Activated CD4-positive, alpha-beta T cell treated with anti-CD3 and anti-CD28 coated beads for 48 hours (primary cell): ENCODE measurements at regions not wholly inside any gene's neighbourhood (a gene's known extent, or its start where the extent isn't known, plus 50 kb on each side); places are given as distances from the start of the nearest gene placed in this dataset.
"Not testable (repeated sequence)": the region's sequence is repeated elsewhere in the genome, so short reads cannot be mapped to it uniquely, and the experiment has no call there.

Experiments used
- DNase-seq: peaks from one replicate; pipeline ENCODE4 v3.0.0-alpha.2; 2020

DNA sequence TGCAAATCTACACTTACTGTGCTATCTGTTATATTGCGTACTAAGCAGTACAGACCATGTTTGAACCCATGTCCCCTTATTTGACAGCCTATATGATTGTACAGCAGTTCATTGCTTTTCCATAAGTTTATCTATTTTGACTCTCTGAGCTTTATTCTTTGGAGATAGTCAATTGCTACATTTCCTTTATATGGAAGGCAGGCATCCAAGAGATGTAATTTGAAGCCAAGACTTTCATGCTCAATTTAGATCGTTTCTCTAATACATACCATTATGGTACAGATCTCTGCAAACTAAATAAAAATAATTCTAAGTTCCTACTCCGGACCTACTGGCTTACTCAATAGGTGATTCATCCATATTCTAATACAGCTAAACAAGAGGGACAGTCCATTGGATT lies 424.8 kb downstream of the TMEM38B start:
- no peak for DNase-seq

DNA sequence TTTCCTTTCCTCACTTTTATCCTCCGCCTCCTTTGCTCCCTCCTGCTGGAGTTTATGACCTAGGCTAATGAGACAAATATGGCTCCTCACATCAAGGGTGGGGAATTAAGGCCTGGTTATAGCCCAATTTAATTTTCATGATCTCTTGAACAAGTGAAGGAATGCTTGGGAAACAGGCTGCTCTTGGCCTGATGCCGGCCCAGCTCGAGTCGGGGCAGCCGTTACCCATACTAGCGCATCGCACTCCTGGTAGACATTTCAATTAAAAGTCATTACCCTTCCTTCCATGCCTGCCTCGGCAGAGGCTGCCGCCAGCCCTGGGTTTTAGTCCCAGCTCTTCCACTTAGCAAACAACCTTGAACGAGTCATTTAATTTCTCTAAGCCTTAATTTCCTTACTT lies 425.7 kb downstream of the TMEM38B start:
- no peak for DNase-seq

- DNase-seq: no peak
Observed at GRCh38 chr9:106127776-106128175, 433.4 kb downstream of the TMEM38B start.

DNA sequence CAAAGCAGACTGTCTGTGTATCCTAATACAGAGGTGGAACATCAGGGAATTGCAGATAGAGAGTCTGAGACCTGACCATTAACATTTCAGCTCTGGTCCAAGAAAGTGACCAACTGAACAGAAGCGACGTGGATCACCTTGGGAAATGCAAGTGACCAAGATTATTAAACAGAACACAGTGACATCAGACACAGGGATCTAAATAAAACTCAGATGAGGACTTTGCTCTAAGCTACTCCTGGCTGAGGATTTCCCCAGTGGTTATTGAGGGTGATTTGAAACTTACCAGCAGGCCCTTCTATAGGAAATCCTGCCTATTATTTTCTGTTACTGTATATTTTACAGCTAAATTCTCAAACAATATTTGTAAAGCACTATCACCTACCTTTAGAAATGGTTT lies 436.0 kb downstream of the TMEM38B start:
- DNase-seq: no peak

DNA sequence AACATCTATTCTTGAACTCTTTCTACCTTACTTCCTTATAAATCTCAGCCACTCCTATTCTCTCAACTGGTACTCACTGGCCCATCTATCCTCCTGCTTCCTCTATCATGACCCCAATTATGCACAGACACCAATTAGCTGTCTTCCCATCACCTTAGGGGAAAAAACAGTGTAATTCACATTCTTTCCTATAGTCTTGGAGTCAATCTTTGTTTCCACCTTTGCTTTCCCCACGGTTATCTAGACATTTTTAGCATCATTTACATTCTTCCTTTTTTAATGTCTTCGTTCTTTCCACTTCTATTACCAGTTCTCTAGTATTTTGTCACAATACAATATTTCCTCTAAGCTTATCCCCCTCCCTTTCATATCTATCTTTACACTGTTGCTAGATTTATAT lies 449.4 kb downstream of the TMEM38B start:
- no peak for DNase-seq

- DNase-seq: no peak
Observed at GRCh38 chr9:106146066-106146840, 451.9 kb downstream of the TMEM38B start.

- no peak for DNase-seq
Observed at GRCh38 chr9:106146886-106147285, 452.5 kb downstream of the TMEM38B start.

DNA sequence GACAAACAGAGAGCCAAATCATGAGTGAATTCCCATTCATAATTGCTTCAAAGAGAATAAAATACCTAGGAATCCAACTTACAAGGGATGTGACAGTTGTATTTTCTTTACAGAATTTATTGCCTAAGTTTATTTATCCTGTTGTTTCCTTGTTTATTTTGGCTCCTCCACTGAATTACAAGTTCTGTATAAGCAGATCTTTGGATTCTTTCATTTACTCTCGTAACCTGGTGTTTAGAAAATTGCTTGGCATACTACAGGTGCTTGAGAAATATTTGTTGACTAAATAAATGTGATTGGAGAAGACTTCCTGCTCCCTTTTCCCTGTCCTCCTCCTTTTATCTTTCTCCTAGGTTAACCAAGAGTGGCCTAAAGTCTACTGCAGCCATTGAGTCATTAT lies 455.6 kb downstream of the TMEM38B start:
- DNase-seq: no peak

DNA sequence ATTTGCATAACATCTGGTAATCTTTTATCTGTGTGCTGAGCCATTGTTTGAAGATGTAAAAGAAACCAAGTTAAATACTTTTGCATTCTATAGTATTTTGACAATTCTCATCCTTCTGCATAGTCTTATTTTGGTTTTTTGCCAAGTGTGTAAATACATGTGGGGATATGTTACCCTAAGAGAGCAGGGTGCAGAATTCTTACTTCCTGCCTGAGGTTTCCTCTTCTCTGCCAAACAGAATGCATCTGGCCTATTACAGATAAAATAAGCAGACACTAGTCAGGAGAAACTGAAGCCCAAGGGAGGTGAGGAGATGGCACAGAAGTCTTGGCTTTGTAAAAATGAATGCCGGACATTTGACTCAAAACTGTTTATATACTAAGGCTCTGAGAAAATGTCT lies 462.1 kb downstream of the TMEM38B start:
- DNase-seq: no peak

DNA sequence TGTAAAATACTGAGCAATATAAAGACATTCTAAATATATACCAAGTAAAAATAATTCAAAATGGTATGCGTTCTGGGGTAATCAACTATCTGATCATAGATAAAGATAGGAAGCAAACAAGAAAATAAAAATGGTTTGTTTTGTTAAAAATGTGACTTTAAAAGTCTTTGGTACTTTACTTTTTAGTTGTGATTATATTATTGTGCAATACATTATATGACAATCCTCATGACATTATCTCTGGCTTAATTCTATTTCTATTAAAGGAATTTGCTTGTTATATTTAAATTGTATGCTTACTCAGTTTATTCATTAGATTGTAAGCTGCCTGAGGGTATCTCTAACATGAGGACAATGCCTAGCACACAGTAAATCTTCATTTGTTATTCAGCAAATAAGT lies 477.9 kb downstream of the TMEM38B start:
- no peak for DNase-seq

DNA sequence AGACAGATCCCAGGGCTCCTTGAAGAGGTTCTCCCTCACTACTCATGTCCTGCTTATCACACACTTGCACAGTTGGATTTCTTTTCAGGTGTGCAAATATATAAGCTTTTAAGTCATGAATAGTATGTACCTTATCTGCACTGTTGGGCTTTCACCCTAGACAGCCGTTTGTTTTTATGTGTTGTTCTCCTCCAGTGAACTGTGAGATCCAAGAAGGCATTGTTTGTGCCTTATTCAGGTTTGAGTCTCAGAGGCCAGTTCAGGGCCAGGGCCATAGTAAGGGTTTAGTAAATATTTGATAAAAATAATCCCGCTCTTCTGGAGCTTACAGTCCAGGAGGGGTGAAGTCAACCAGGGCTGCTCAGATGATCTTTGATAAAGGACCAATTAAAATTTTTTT lies 480.0 kb downstream of the TMEM38B start:
- no peak for DNase-seq

GRCh38 chr9:106177216-106177615 lies 482.9 kb downstream of the TMEM38B start:
- DNase-seq: no peak

GRCh38 chr9:106179191-106179590 lies 484.9 kb downstream of the TMEM38B start:
- no peak for DNase-seq

DNA sequence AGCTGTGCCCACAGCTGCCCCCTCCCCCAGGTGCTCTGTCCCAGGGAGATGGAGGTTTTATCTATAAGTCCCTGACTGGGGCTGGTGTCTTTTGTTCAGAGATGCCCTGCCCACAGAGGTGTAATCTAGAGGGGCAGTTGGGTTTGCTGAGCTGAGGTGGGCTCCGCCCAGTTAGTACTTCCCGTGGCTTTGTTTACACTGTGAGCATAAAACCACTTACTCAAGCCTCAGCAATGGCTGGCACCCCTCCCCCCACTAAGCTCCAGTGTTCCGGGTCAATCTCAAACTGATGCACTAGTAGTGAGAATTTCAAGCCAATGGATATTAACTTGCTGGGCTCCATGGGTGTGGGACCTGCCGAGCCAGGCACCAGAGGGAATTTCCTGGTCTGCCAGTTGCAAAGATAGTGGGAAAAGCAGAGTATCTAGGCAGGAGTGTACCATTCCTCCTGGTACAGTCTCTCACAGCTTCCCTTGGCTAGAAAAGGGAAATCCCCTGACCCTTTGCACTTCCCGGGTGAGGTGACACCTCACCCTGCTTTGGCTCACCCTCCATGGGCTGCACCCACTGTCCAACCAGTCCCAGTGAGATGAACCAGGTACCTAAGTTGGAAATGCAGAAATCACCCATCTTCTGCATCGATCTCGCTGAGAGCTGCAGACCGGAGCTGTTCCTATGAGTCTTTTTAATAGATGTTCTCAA lies 509.6 kb downstream of the TMEM38B start:
- DNase-seq: not testable (repeated sequence)

GRCh38 chr9:106207298-106207697 lies 513.0 kb downstream of the TMEM38B start:
- no peak for DNase-seq

DNA sequence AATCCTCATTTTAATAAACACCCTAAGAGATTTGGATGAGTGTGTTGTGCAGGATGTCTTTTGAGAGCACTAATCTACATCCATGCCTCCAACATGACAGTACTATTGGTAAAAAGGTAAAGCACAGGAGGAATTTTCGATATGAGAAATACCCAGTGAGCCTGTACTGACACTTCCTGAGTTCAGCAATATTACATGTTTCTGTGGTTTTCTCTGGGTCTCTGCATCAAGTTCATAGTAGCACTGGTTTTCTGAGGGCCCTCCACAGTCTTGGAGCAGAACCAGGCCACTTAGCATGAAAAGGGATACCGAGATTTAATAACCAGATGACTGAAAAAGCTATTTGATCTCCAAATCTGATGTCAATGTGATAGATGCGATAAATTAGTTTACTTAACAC lies 524.1 kb downstream of the TMEM38B start:
- DNase-seq: no peak

DNA sequence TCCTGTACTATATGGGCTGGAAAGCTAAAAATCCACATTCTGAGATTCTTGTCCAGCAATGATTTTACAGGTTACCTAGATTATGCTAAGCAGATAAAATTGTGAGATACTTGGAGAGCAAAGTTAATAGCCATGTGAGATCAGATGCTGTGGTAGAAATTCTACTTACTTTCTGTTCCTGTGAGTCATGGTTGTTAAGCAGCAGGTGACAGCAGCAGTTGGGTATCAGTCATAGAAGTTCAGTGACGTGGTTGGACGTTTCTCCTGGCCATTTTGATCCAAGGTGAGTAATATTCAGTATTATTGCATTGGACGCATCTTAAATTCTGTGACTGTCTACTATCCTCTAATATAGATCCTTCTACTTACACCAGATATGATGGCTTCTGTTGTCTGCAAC lies 524.5 kb downstream of the TMEM38B start:
- no peak for DNase-seq

GRCh38 chr9:106220415-106220814 lies 526.1 kb downstream of the TMEM38B start:
- no peak for DNase-seq

- DNase-seq: no peak
Observed at GRCh38 chr9:106228861-106229260, 534.5 kb downstream of the TMEM38B start.

DNA sequence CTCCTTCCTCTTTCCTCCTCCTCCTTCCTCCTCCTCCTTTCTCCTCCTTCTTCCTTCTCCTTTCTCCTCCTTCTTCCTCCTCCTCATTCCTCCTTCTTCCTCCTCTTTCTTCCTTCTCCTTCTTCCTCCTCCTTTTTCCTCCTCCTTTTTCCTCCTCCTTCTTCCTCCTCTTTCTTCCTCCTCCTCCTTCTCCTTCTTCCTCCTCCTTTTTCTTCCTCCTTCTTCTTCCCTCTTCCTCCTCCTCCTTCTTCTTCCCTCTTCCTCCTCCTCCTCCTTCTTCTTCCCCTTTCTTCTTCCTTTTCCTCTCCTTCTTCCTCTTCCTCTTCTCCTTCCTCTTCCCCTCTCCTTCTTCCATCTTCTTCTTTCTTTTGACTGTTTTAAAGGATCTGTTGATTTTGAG lies 538.8 kb downstream of the TMEM38B start:
- DNase-seq: no peak

DNA sequence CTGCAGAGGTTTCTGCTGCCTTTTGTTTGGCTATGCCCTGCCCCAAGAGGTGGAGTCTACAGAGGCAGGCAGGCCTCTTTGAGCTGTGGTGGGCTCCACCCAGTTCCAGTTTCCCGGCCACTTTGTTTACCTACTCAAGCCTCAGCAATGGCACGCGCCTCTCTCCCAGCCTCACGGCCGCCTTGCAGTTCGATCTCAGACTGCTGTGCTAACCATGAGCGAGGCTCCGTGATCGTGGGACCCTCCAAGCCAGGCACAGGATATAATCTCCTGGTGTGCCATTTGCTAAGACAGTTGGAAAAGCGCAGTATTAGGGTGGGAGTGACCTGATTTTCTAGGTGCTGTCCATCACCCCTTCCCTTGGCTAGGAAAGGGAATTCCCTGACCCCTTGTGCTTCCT lies 566.6 kb downstream of the TMEM38B start:
- DNase-seq: not testable (repeated sequence)

DNA sequence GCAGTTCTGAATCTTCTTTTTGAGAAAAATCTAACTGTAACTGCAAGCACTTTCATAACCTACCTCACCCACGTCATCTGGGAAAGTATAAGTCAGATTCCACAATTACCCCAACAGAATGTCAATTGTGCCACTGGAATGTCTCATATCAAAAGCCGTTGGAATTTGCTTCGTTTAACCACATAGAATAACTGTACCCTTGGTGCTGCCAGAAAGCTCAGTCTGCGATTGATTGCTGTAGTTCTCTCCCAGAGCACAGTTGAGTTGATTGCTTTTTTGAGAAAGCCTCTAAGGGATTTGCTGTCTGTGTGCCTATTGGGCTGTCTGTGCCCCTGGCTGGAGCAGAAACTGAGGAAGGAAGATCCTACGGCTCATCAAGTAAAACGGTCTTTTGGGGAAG lies 583.6 kb downstream of the TMEM38B start:
- no peak for DNase-seq

GRCh38 chr9:106283769-106284168 lies 579.2 kb upstream of the ZNF462 start:
- no peak for DNase-seq

- no peak for DNase-seq
Observed at GRCh38 chr9:106284296-106284695, 578.7 kb upstream of the ZNF462 start.

- DNase-seq: no peak
Observed at GRCh38 chr9:106286249-106286648, 576.7 kb upstream of the ZNF462 start.
